ENCODE measurements at regions not wholly inside any gene's neighbourhood (a gene's known extent, or its start where the extent isn't known, plus 50 kb on each side); places are given as distances from the start of the nearest gene placed in this dataset.

DNA sequence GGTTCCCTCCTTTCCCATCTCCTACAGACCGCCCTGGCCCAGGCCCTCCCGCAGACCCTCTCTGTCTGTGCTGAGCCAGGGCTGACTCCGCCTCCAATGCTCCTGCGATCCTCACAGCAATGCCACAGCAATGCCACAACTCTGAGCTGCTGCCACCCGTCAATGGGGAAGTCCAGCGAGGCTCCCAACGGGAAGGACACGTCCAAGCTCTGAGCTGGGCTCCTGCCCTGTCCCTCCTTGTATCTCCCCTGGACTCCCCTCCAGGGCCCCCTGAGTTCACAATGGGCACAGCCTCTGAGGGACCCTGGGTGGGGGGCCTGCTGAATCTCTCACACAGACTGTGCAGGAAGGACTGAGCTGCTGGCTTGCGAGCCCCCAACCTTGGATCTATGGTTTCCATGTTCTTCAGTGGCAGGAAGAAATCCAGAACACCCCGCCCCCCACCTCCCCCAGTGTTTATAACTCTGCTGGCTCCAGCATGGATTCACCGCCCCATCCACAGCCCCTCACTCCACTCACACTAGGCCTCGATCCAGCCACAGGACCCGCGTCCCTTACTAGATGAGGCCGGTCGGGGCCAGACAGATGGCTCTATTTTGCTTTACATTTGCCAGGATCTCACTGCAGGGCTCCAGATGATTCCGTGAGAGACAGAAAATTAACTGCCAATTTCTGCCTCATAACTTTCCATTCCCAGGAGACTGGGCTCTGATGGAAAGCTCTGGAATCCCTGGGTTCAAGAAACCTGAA lies 338.0 kb downstream of the MATN1 start:
- TF ChIP-seq SUPT20H (IDR thresholded peaks at IDR 0.05; ENCODE audit: borderline replicate concordance, control insufficient read depth, low read depth, low read length) (no peak), IKZF1 (conservative IDR thresholded peaks at IDR 0.05) (no peak), IKZF2 (IDR thresholded peaks at IDR 0.05) (no peak), CBFB (IDR thresholded peaks at IDR 0.05; ENCODE audit: low read depth) (no peak), STAT3 (IDR thresholded peaks at IDR 0.05; ENCODE audit: low read depth, low read length) (no peak), MTA3 (IDR thresholded peaks at IDR 0.05; ENCODE audit: borderline replicate concordance, low read length) (no peak), EZH2 (IDR thresholded peaks at IDR 0.05; ENCODE audit: borderline replicate concordance, control insufficient read depth, low read depth, low read length) (no peak), SPI1 (IDR thresholded peaks at IDR 0.05; ENCODE audit: borderline replicate concordance, insufficient read depth, low read depth, low read length) (no peak), KDM1A (IDR thresholded peaks at IDR 0.05; ENCODE audit: borderline replicate concordance) (no peak), TAF1 (IDR thresholded peaks at IDR 0.05; ENCODE audit: borderline replicate concordance, low read depth, low read length) (no peak), PAX5 (IDR thresholded peaks at IDR 0.05; ENCODE audit: borderline replicate concordance, low read depth, low read length) (no peak), SIX5 (IDR thresholded peaks at IDR 0.05; ENCODE audit: low read depth, low read length, severe bottlenecking) (no peak), LARP7 (IDR thresholded peaks at IDR 0.05) (no peak), HDAC6 (IDR thresholded peaks at IDR 0.05; ENCODE audit: unreplicated experiment) (no peak), TBL1XR1 (IDR thresholded peaks at IDR 0.05; ENCODE audit: low read depth, low read length) (no peak)
- TF ChIP-seq, protein P1, sequence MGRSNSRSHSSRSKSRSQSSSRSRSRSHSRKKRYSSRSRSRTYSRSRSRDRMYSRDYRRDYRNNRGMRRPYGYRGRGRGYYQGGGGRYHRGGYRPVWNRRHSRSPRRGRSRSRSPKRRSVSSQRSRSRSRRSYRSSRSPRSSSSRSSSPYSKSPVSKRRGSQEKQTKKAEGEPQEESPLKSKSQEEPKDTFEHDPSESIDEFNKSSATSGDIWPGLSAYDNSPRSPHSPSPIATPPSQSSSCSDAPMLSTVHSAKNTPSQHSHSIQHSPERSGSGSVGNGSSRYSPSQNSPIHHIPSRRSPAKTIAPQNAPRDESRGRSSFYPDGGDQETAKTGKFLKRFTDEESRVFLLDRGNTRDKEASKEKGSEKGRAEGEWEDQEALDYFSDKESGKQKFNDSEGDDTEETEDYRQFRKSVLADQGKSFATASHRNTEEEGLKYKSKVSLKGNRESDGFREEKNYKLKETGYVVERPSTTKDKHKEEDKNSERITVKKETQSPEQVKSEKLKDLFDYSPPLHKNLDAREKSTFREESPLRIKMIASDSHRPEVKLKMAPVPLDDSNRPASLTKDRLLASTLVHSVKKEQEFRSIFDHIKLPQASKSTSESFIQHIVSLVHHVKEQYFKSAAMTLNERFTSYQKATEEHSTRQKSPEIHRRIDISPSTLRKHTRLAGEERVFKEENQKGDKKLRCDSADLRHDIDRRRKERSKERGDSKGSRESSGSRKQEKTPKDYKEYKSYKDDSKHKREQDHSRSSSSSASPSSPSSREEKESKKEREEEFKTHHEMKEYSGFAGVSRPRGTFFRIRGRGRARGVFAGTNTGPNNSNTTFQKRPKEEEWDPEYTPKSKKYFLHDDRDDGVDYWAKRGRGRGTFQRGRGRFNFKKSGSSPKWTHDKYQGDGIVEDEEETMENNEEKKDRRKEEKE (IDR thresholded peaks at IDR 0.05) = no peak
- TF ChIP-seq, protein P2, sequence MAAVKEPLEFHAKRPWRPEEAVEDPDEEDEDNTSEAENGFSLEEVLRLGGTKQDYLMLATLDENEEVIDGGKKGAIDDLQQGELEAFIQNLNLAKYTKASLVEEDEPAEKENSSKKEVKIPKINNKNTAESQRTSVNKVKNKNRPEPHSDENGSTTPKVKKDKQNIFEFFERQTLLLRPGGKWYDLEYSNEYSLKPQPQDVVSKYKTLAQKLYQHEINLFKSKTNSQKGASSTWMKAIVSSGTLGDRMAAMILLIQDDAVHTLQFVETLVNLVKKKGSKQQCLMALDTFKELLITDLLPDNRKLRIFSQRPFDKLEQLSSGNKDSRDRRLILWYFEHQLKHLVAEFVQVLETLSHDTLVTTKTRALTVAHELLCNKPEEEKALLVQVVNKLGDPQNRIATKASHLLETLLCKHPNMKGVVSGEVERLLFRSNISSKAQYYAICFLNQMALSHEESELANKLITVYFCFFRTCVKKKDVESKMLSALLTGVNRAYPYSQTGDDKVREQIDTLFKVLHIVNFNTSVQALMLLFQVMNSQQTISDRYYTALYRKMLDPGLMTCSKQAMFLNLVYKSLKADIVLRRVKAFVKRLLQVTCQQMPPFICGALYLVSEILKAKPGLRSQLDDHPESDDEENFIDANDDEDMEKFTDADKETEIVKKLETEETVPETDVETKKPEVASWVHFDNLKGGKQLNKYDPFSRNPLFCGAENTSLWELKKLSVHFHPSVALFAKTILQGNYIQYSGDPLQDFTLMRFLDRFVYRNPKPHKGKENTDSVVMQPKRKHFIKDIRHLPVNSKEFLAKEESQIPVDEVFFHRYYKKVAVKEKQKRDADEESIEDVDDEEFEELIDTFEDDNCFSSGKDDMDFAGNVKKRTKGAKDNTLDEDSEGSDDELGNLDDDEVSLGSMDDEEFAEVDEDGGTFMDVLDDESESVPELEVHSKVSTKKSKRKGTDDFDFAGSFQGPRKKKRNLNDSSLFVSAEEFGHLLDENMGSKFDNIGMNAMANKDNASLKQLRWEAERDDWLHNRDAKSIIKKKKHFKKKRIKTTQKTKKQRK (IDR thresholded peaks at IDR 0.05; ENCODE audit: low read depth, low read length) = no peak
- TF ChIP-seq, protein P3, sequence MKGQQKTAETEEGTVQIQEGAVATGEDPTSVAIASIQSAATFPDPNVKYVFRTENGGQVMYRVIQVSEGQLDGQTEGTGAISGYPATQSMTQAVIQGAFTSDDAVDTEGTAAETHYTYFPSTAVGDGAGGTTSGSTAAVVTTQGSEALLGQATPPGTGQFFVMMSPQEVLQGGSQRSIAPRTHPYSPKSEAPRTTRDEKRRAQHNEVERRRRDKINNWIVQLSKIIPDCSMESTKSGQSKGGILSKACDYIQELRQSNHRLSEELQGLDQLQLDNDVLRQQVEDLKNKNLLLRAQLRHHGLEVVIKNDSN (IDR thresholded peaks at IDR 0.05; ENCODE audit: borderline replicate concordance, extremely low read length, insufficient read depth, low read depth, low read length) = no peak
- H3K4me1 ChIP-seq (ENCODE audit: control insufficient read depth, insufficient read depth, low read length) = no peaks in the 10 kb centered on the region
- FAIRE-seq (no peak), DNase-seq (ENCODE audit: low read depth, low spot score) (no peak), ATAC-seq (no peak)
- no peaks in the 10 kb centered on the region; a peak in 1 of 4 replicates for H3K27me3 ChIP-seq (replicated peaks in 1 of 2; ENCODE audit: control insufficient read depth in 2 of 2, insufficient read depth in 2 of 2, low read length in 1 of 2)
- H3K4me3 ChIP-seq = no peak overlapping the region
- H3K4me2 ChIP-seq (ENCODE audit: control insufficient read depth, insufficient read depth) = no peak overlapping the region
- in situ Hi-C loops (cut with MboI) (no loop called here), intact Hi-C loops (cut with micrococcal nuclease; ENCODE audit: unreplicated experiment) (no loop called here)
- ChIA-PET POLR2A (no interaction called here), RAD21 (ENCODE audit: unreplicated experiment) (no interaction called here), CTCF (no interaction called here), SMC1A (ENCODE audit: uncharacterized antibody, unreplicated experiment) (no interaction called here)
- no peaks in the 10 kb centered on the region for H3K36me3 ChIP-seq (ENCODE audit: control insufficient read depth in 2 of 2, insufficient read depth in 2 of 2, low read length in 1 of 2)
- BruUV-seq (replicated peaks) = no TSS peak
- H3K27ac ChIP-seq (ENCODE audit: control insufficient read depth, insufficient read depth) = no peak overlapping the region
- no peak overlapping the region for H3K9ac ChIP-seq (ENCODE audit: control insufficient read depth, insufficient read depth, low read length)
- H3K79me2 ChIP-seq (ENCODE audit: control insufficient read depth, insufficient read depth, low read length) = no peaks in the 10 kb centered on the region
- no peaks in the 10 kb centered on the region for H3K9me3 ChIP-seq (replicated peaks; ENCODE audit: control insufficient read depth, insufficient read depth, low read length)
- H4K20me1 ChIP-seq (ENCODE audit: control insufficient read depth, insufficient read depth) = no peaks in the 10 kb centered on the region; the same call in 1 of the 2 replicates
- WGBS (ENCODE audit: insufficient coverage, insufficient replicate concordance, low lambda C conversion rate, missing lambda C conversion rate) = 43% methylated on average over 17 of the region's 17 CpGs
- no peak overlapping the region for H2AFZ ChIP-seq (ENCODE audit: control insufficient read depth, low read depth, low read length)
